GM21360 (cell line): ENCODE measurements at regions not wholly inside any gene's neighbourhood (a gene's known extent, or its start where the extent isn't known, plus 50 kb on each side); places are given as distances from the start of the nearest gene placed in this dataset.
"Not testable (repeated sequence)": the region's sequence is repeated elsewhere in the genome, so short reads cannot be mapped to it uniquely, and the experiment has no call there.

Source experiments
- ATAC-seq: cut with Tn5 transposase; IDR thresholded peaks from one replicate; pipeline ENCODE4 v1.9.1; 2021; ENCODE audit warnings: mild to moderate bottlenecking, moderate library complexity; ENCODE audit not compliant: unreplicated experiment

GRCh38 chr9:78938821-78939220, 632.9 kb upstream of the TLE4 start:
- no peak for ATAC-seq

- ATAC-seq = no peak
These were observed 632.3 kb upstream of the TLE4 start for GRCh38 chr9:78939311-78940065.

- no peak for ATAC-seq
These were observed 631.5 kb upstream of the TLE4 start for GRCh38 chr9:78940121-78940855.

GRCh38 chr9:78954286-78954685, 617.5 kb upstream of the TLE4 start:
- ATAC-seq = no peak

- ATAC-seq = no peak
These were observed 612.9 kb upstream of the TLE4 start for GRCh38 chr9:78958892-78959291.

- no peak for ATAC-seq
These were observed 609.6 kb upstream of the TLE4 start for GRCh38 chr9:78962156-78962555.

- no peak for ATAC-seq
These were observed 607.9 kb upstream of the TLE4 start for GRCh38 chr9:78963911-78964310.

GRCh38 chr9:78967596-78968217, 604.1 kb upstream of the TLE4 start:
- ATAC-seq = no peak

GRCh38 chr9:78970375-78970774, 601.4 kb upstream of the TLE4 start:
- ATAC-seq = no peak

GRCh38 chr9:78971540-78971939, 600.2 kb upstream of the TLE4 start:
- no peak for ATAC-seq

- no peak for ATAC-seq
These were observed 599.3 kb upstream of the TLE4 start for GRCh38 chr9:78972303-78972999.

- ATAC-seq = no peak
These were observed 597.9 kb upstream of the TLE4 start for GRCh38 chr9:78973907-78974306.

- no peak for ATAC-seq
These were observed 588.9 kb upstream of the TLE4 start for GRCh38 chr9:78982849-78983248.

GRCh38 chr9:78985084-78985738, 586.6 kb upstream of the TLE4 start:
- ATAC-seq = no peak

- ATAC-seq = no peak
These were observed 585.3 kb upstream of the TLE4 start for GRCh38 chr9:78986446-78986845.

GRCh38 chr9:78989031-78989658, 582.6 kb upstream of the TLE4 start:
- ATAC-seq = no peak

- no peak for ATAC-seq
These were observed 577.3 kb upstream of the TLE4 start for GRCh38 chr9:78994471-78994870.

GRCh38 chr9:78994974-78995373, 576.8 kb upstream of the TLE4 start:
- ATAC-seq = not testable (repeated sequence)

GRCh38 chr9:78997296-78997695, 574.5 kb upstream of the TLE4 start:
- no peak for ATAC-seq

- ATAC-seq = no peak
These were observed 571.3 kb upstream of the TLE4 start for GRCh38 chr9:79000230-79001002.
